ENCODE measurements at regions not wholly inside any gene's neighbourhood (a gene's known extent, or its start where the extent isn't known, plus 50 kb on each side); places are given as distances from the start of the nearest gene placed in this dataset.

- TF ChIP-seq TAF1 (IDR thresholded peaks at IDR 0.05; ENCODE audit: low read depth) (no peak), EZH2 (IDR thresholded peaks at IDR 0.05; ENCODE audit: borderline replicate concordance, insufficient read depth, low read length, poor library complexity, severe bottlenecking) (no peak), REST (IDR thresholded peaks at IDR 0.05; ENCODE audit: borderline replicate concordance) (no peak), CTCF (IDR thresholded peaks at IDR 0.05; ENCODE audit: poor library complexity, severe bottlenecking) (no peak), POLR2AphosphoS5 (IDR thresholded peaks at IDR 0.05) (no peak), EP300 (conservative IDR thresholded peaks at IDR 0.05; ENCODE audit: poor library complexity, severe bottlenecking) (no peak), RAD21 (conservative IDR thresholded peaks at IDR 0.05) (no peak), SMC3 (conservative IDR thresholded peaks at IDR 0.05; ENCODE audit: poor library complexity) (no peak), MXI1 (conservative IDR thresholded peaks at IDR 0.05; ENCODE audit: poor library complexity, severe bottlenecking) (no peak)
Observed at GRCh38 chr4:124491361-124492145, 221.0 kb downstream of the ANKRD50 start.

All from neural cell (in vitro differentiated cells).